CD14-positive monocyte (primary cell): ENCODE measurements at regions not wholly inside any gene's neighbourhood (a gene's known extent, or its start where the extent isn't known, plus 50 kb on each side); places are given as distances from the start of the nearest gene placed in this dataset.

Experiments used
- DNase-seq, 3 donors: peaks; one replicate each; pipeline ENCODE4 v3.0.0-alpha.2; 2011 to 2022
- H2AFZ ChIP-seq: 2 replicates; pipeline ENCODE4 v1.6.0; 2012; ENCODE audit warnings: mild to moderate bottlenecking, low read depth, low read length, inconsistent platforms; ENCODE audit not compliant: insufficient read depth, poor library complexity, severe bottlenecking
- H3K27ac ChIP-seq, 2 donors: 1 replicate in 1 of 2; 2 replicates in 1 of 2; pipeline ENCODE4 v1.5.1; 2012 to 2013; ENCODE audit warnings: low read length in 2 of 2, control low read depth in 1 of 2, inconsistent platforms in 1 of 2, low read depth in 1 of 2, mild to moderate bottlenecking in 1 of 2
- H3K27me3 ChIP-seq, 2 donors: one replicate each; pipeline versions ENCODE4 v1.6.0 to v1.6.1; 2011 to 2013; ENCODE audit warnings: low read length in 2 of 2; ENCODE audit not compliant: control insufficient read depth in 2 of 2, insufficient read depth in 2 of 2
- H3K36me3 ChIP-seq, 2 donors: replicated peaks in 1 of 2; 1 replicate in 1 of 2; 2 replicates in 1 of 2; pipeline versions ENCODE4 v1.5.1 to v1.6.1; 2012 to 2013; ENCODE audit warnings: low read length in 2 of 2, control low read depth in 1 of 2, inconsistent platforms in 1 of 2, mild to moderate bottlenecking in 1 of 2; ENCODE audit not compliant: insufficient read depth in 2 of 2, control insufficient read depth in 1 of 2
- H3K4me1 ChIP-seq, 2 donors: 1 replicate in 1 of 2; 2 replicates in 1 of 2; pipeline versions ENCODE4 v1.5.1 to v1.6.1; 2012 to 2013; ENCODE audit warnings: low read length in 2 of 2, control low read depth in 1 of 2, inconsistent platforms in 1 of 2, mild to moderate bottlenecking in 1 of 2, moderate library complexity in 1 of 2; ENCODE audit not compliant: insufficient read depth in 2 of 2, control insufficient read depth in 1 of 2
- H3K4me2 ChIP-seq: replicated peaks from 2 replicates; pipeline ENCODE3; 2012; ENCODE audit warnings: low read length, moderate library complexity, mild to moderate bottlenecking; ENCODE audit not compliant: poor library complexity, severe bottlenecking; ENCODE audit errors: extremely low read depth
- H3K4me3 ChIP-seq, 3 experiments: fragments of 200-600 bp in 1 of 3; sonication (generic) in 1 of 3; replicated peaks in 1 of 3; 1 replicate in 2 of 3; 2 replicates in 1 of 3; pipeline ENCODE4 v1.5.1; 2011 to 2013; ENCODE audit warnings: low read length in 3 of 3, mild to moderate bottlenecking in 3 of 3, control low read depth in 2 of 3, low read depth in 2 of 3, inconsistent platforms in 1 of 3, moderate library complexity in 1 of 3
- H3K79me2 ChIP-seq: 2 replicates; pipeline ENCODE4 v1.6.0; 2012; ENCODE audit warnings: mild to moderate bottlenecking, control low read depth, inconsistent platforms, low read length, moderate library complexity; ENCODE audit not compliant: insufficient read depth
- H3K9ac ChIP-seq: 2 replicates; pipeline ENCODE4 v1.6.0; 2017; ENCODE audit warnings: low read length, mild to moderate bottlenecking; ENCODE audit not compliant: insufficient read depth, poor library complexity, severe bottlenecking
- H3K9me3 ChIP-seq, 2 donors: replicated peaks in 1 of 2; 1 replicate in 1 of 2; 2 replicates in 1 of 2; pipeline versions ENCODE4 v1.5.1 to v1.6.1; 2012 to 2013; ENCODE audit warnings: low read length in 2 of 2, control low read depth in 1 of 2; ENCODE audit not compliant: control insufficient read depth in 1 of 2, insufficient read depth in 1 of 2
- H4K20me1 ChIP-seq: 2 replicates; pipeline ENCODE4 v1.6.0; 2012; ENCODE audit warnings: mild to moderate bottlenecking, low read length, control low read depth, moderate library complexity; ENCODE audit not compliant: insufficient read depth
- H3K27ac Mint-ChIP-seq, 7 donors: one replicate each; pipeline ENCODE4 v1.8.0; 2020; ENCODE audit warnings: mild to moderate bottlenecking in 7 of 7, mixed read lengths in 7 of 7, moderate library complexity in 6 of 7, inconsistent platforms in 2 of 7
- H3K27me3 Mint-ChIP-seq, 3 donors: one replicate each; pipeline ENCODE4 v1.8.0; 2021 to 2022; ENCODE audit warnings: low read depth in 3 of 3, mild to moderate bottlenecking in 3 of 3, mixed read lengths in 3 of 3, moderate library complexity in 3 of 3, inconsistent platforms in 1 of 3
- H3K36me3 Mint-ChIP-seq, 2 donors: one replicate each; pipeline ENCODE4 v1.8.0; 2020; ENCODE audit warnings: mixed read lengths in 2 of 2, inconsistent platforms in 1 of 2, mild to moderate bottlenecking in 1 of 2
- H3K4me1 Mint-ChIP-seq: one replicate; pipeline ENCODE4 v1.8.0; 2020; ENCODE audit warnings: mild to moderate bottlenecking, mixed read lengths
- H3K4me3 Mint-ChIP-seq, 2 donors: one replicate each; pipeline ENCODE4 v1.8.0; 2020; ENCODE audit warnings: mild to moderate bottlenecking in 2 of 2, mixed read lengths in 2 of 2, moderate library complexity in 1 of 2
- H3K9me3 Mint-ChIP-seq, 7 donors: one replicate each; pipeline ENCODE4 v1.8.0; 2020 to 2022; ENCODE audit warnings: mixed read lengths in 7 of 7, mild to moderate bottlenecking in 6 of 7, moderate library complexity in 6 of 7, inconsistent platforms in 2 of 7
- CTCF ChIP-seq: fragments of 200-600 bp; IDR thresholded peaks from one replicate; pipeline ENCODE4 v1.8.0; 2022; ENCODE audit warnings: antibody characterized with exemption, mild to moderate bottlenecking
- WGBS: methylation state at CpG from one replicate; pipeline ENCODE4 v1.1.5; 2013; ENCODE audit warnings: missing lambda C conversion rate; ENCODE audit not compliant: insufficient coverage; 5-methylcytosine and 5-hydroxymethylcytosine counted together
- intact Hi-C, 2 donors: fragments of 100-400 bp; cut with micrococcal nuclease; formaldehyde crosslinking; loops; one replicate each; pipeline versions ENCODE4 v1.15.0 to v1.15.1; 2023

- Histone ChIP-seq H3K27me3 (peaks cover 0 to 3% of the 10 kb centered on the region in 2 donors), H3K79me2 (no peaks in the 10 kb centered on the region), H3K36me3 (no peaks in the 10 kb centered on the region), H3K27ac (no peak overlapping the region), H4K20me1 (no peaks in the 10 kb centered on the region), H3K9ac (no peak overlapping the region), H3K4me3 (no peak overlapping the region), H3K4me2 (no peak overlapping the region), H3K9me3 (no peaks in the 10 kb centered on the region), H3K4me1 (no peaks in the 10 kb centered on the region), H2AFZ (no peak overlapping the region)
- intact Hi-C loops = no loop called here
- no peaks in the 10 kb centered on the region for H3K36me3 Mint-ChIP-seq
- peaks cover 0 to 7% (median 4%) of the 10 kb centered on the region in 3 donors for H3K27me3 Mint-ChIP-seq
- H3K27ac Mint-ChIP-seq = no peak overlapping the region
- DNase-seq = no peak
- H3K9me3 Mint-ChIP-seq = peaks cover 0 to 5% (median 0%) of the 10 kb centered on the region in 7 donors
- TF ChIP-seq CTCF = no peak
- no peaks in the 10 kb centered on the region for H3K4me1 Mint-ChIP-seq
- H3K4me3 Mint-ChIP-seq = no peak overlapping the region
- WGBS = 100% methylated on average over 1 of the region's 1 CpG
Measured at GRCh38 chr15:29939404-29939803, 117.1 kb upstream of the TJP1 start.

GRCh38 chr15:29938361-29939335, 116.4 kb upstream of the TJP1 start:
- H3K9me3 ChIP-seq = no peaks in the 10 kb centered on the region
- H3K9ac ChIP-seq = no peak overlapping the region
- peaks cover 0 to 7% (median 4%) of the 10 kb centered on the region in 3 donors for H3K27me3 Mint-ChIP-seq
- no peak for DNase-seq
- peaks cover 0 to 3% of the 10 kb centered on the region in 2 donors for H3K27me3 ChIP-seq
- no peak overlapping the region for H3K4me2 ChIP-seq
- no peak overlapping the region for H2AFZ ChIP-seq
- H3K79me2 ChIP-seq = no peaks in the 10 kb centered on the region
- WGBS = 91% methylated on average over 8 of the region's 14 CpGs
- no peak overlapping the region for H3K27ac ChIP-seq
- H3K4me1 Mint-ChIP-seq = no peaks in the 10 kb centered on the region
- peaks cover 0 to 5% (median 0%) of the 10 kb centered on the region in 7 donors for H3K9me3 Mint-ChIP-seq
- H3K4me3 Mint-ChIP-seq = no peak overlapping the region
- H3K36me3 ChIP-seq = no peaks in the 10 kb centered on the region
- H4K20me1 ChIP-seq = no peaks in the 10 kb centered on the region
- no peak overlapping the region for H3K27ac Mint-ChIP-seq
- TF ChIP-seq CTCF = no peak
- intact Hi-C loops = no loop called here
- H3K4me1 ChIP-seq = no peaks in the 10 kb centered on the region
- no peak overlapping the region for H3K4me3 ChIP-seq
- no peaks in the 10 kb centered on the region for H3K36me3 Mint-ChIP-seq
